Left forelimb (tissue), 1 donor: ENCODE measurements at regions not wholly inside any gene's neighbourhood (a gene's known extent, or its start where the extent isn't known, plus 50 kb on each side); places are given as distances from the start of the nearest gene placed in this dataset.

ENCODE experiments used
- DNase-seq: peaks from one replicate; pipeline ENCODE4 v3.0.0-alpha.2; 2018; ENCODE audit warnings: low spot score

DNA sequence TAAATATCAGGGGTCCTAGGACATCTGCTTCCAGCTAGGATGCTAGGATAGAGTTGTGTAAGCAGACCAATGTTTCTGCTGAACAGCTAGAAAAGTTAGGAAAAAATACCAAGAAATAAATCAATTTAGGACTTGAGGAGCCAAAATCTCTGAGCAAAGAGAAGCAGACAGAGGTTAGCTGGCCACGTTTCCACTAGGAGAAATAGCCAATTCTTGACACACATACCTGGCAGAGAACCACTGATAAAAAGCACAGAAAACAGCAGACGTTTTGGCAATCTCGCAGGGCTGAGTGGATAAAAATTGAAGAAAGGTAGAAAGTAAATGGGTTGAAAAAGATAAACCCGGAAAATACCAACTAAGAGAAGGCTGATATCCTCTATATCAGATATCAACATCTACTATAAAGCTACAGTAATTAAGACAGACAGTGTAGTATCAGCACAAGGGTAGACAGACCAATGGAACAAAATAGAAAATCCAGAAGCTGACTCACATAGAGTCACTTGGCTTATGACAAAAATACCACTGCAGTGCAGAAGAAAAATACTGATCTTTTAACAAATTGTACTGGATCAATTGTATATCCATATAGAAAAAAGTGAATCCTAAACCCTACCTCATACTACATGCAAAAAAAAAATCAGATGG, 306.1 kb upstream of the KLHL29 start:
- DNase-seq, result no peak

DNA sequence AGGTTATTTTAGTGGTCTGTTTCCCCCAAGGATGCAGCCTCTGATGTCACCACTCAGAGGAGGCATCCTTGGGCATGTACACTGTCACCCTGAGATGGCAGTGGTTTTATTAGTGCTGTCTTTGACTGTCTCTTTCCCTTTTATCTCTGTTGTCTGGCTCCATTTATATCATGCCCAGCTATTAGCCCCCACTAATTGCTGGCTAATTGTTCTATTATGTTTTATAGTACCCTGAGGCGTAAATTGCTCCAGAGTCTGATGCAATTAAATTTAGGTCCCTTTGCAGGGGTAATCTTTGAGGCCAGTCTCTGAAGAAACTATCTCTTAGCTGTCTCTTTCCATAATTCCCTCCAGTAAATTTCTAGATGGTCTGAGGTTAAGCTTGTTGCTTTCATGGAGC, 301.0 kb upstream of the KLHL29 start:
- DNase-seq, result no peak

DNA sequence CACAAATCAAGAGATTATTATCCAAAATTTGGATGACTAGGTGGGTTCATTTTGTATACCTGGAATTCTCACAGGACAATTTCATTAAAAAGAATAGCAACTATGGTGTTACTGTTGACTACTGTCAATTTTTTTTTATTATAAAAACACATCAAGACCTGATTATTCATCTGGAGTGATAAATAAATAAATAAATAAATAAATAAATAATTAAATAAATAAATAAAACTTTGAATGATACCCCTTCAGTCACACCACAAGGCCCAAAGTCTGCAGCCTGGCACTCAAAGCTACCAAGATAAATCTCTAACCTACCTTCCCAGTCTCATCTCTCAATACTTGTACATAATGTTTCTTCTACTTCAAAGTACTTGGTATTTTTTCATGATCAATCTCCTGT, 294.0 kb upstream of the KLHL29 start:
- no peak for DNase-seq

DNA sequence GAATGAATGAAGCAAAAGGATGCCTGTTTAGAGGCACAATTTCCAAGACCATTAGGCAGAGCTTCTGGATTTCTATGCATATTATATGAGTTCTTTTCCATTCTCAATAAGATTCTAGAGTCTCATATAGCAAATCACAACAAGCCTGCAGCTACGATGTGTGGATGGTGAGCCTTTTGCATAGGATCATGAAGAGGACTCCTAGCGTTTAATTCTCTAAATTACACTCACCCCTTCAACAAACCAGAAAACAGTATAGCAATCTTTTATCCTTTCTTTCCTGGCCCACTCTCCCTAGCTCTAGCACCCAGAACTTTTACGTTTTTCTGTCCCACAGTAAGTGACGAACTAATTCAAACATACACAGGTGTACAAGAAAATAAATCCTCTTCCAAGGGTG, 293.1 kb upstream of the KLHL29 start:
- no peak for DNase-seq

DNA sequence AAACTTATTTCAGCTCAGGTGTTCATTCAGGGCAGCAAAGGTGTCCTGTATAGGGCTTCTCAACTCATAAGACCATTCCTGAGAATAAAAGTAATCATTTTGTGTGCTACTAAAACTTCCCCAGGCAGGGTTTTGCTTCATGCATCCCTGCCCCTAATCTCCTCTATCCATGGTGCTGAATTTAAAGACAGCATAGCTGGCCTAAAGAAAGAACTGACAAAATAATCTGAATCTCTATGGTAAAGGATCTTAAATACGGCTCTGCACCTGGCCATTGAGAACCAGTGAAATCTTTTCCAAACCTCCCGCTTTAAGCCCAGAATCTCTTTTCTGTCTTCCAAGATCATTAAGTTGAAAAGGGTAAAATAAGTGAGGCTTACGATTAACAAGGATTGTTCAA, 292.1 kb upstream of the KLHL29 start:
- DNase-seq, result no peak

DNA sequence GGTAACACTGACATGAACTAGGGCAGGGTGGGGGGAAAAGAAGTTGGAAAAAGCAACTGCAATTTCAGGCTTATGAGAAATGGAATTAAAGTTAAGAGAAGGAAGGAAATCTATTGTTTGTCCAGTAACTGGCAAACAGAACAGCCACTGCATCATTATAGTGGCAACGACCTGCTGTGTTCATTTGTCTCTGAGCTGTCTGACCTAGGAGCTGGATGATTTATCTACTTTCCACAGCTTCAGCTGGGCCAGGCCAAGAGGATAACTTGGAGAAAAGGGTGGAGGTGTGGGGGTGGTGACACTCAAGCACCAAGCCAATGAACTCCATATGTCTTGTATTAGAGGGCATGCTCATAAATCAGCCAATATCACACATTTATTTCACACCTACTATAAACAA, 291.5 kb upstream of the KLHL29 start:
- no peak for DNase-seq

DNA sequence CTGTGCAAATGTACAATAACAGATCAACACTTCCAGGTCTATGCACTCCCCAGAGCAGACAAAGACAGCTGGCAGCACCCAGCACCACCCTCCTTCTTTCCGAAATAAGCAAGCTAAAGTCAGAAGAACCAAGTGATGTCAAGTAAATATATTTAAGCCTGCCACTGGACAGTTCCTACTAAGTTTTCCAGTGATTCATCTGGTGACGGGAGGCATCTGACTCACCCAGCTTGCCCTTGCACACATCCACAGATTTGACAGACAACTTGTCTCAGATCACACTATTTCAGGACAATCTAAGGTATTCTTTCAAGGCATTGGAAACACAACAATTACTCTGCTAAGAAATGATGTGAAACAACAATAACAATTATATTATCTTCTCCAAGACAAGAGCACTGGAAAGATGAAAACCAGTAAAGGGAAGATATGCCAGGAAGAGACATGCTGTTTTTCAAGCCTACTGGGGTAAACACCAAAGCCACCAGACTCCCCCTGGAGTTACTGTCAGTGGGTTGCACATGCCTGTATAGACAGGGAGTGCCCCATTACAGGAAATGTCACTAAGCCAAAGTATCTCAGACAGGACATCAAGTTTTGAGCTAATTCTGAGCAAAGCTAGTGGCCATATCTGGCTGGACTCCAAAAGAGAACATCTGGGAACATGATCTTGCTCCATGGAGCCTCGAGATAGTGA, 287.9 kb upstream of the KLHL29 start:
- no peak for DNase-seq

DNA sequence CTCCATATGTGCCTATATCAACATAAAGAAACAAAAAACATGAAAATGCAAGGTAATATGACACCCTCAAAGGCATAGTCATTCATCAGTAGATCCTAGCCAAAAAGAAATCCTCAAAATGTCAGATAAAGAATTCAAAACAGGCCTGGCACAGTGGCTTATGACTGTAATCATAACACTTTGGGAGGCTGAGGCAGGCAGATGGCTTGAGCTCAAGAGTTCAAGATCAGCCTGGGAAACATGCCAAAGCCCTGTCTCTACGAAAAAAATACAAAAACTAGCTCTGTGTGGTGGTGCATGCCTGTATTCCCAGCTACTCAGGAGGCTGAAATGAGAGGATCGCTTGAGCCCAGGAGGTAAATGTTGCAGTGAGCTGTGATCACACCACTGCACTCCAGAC, 284.6 kb upstream of the KLHL29 start:
- no peak for DNase-seq

DNA sequence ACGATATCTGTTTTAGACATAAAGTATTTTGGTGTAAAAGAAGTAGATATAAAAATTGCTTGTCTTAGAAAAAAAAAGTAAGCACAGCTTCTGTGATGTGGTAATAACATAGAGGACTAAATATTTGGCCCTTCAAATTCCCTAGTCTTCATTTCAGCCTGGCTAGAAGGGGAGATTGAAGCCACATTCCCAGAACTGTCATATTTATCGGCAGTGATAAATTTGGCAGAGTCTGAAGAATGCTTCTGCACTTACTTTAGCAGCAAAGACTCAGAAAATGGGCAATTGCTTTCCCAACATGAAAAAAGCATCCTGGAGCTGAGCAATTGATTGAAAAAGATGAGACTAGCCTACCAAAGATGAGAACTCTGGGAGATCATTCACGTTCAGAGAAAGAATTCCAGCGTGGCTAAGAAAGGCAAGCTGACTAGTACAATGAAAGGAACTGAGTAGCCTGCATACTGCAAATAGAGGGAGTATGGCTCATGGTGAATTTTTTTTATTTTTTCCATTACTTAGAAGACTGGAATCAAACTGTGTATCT, 278.7 kb upstream of the KLHL29 start:
- DNase-seq, result no peak

DNA sequence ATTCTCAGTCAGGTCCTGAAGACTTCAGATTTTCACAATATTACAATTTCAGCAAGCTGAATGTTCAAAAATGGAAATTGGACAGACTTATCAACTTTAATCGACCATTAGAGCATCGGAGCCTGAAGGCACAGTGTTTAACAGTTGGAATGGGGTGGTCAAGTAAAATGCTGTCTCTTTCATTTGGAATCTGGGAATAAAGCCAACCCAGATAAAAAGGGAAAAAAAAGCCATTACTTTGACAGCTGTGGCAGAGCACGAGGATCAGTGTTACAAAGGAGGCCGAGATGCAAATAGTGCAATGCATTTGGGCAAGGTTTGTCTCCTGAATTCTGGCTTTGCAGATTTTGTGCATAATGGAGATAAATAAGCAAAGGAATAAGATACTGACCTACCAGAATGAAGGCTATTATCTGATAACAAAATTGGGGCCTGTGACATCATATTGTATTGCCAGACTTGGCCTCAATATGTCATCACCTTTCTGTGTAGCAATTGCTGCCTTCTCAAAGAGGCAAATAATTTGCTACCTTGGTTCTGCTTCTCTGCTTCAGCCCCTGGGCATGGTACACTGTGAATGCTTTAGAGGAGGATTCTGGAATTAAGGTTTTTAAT, 277.5 kb upstream of the KLHL29 start:
- no peak for DNase-seq

DNA sequence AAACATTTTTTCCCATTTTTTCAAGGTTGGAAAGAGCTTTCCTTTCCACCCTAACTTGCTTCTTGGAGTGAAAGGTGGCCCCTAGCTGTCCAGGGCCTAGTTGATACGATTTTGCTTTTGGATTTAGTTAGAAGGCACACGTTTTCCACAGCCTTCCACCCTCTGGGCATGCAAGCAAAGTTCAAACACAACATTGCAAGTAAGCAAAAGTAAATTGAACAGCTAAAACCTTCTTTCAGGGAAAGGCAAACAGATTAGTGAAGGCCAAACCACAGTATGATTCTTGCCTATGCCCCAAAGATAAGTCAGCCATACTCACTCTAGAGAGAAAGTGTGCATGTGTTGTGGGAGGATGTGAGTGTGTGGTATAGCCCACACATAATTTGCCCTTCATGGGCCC, 273.7 kb upstream of the KLHL29 start:
- DNase-seq, result no peak

DNA sequence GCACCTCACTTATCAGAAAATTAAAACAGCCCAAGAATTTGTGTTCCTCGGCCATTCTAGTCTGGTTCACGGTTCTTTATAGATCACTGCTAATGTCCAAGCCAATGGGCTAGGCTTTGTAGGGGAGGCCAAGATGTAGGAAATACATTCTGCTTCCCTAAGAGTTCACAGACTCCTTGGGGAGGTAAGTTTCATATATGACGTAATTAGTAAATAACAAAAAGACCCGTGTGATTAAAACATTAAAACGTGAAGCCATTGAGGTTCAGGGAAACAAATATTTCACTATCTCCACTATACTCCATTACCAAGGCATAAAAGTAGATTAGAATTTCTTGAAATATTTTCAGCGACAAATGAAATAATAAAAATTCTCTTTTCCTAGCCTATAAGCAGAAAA, 272.5 kb upstream of the KLHL29 start:
- no peak for DNase-seq

DNA sequence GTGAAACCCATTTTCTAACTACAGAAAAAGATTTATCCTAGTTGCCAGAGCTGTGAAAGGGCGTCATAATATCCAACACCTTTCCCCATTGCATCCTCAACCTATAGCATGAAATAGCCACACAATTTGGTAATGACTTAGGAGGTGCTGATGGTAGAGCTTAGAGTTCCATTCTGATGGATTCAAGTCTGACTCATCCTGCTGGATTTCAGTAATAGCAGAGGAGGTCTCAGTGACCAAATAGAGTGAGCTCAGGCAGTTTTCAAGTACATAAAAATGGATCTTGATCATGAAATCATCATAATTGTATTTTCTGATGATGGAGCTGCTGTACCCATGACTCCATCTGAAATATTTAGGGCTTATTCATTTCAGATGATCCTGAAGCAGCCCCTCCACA, 270.7 kb upstream of the KLHL29 start:
- DNase-seq, result no peak

DNA sequence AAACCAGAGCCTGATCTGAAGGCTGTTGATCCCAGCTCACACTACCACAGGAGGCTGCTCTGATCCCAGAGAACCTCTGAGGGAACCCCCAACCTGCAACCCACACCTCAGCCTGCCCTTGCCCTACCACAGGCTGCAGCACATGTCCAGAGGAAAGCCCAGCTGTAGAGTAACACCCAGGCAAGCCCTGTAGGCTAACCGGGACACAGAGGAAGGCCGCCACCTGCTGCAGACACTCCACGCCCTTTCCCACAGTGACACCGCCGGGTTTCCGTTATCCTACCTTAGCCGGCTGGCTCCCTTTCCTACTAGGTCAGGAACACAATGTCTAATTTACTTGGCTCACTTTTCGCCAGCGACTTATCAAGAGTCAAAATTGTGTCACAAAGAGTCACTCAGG, 266.7 kb upstream of the KLHL29 start:
- DNase-seq, result no peak

DNA sequence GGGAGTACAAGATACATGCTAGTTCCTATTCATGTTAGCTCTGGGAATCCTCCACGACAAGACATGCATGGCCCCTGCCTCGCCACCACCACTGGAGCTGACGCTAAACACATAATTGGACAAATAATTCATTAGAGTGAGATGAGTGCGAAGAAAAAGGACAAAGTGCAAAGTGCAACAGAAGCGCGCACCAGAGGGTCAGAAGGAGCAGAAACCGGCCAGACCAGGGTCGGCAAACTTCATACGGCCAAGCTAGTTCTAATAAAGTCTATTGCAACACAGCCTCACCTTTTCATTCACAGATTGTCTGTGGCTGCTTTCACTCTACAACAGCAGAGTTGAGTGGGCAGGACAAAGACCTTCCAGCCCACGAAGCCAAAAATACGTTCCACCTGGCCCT, 266.1 kb upstream of the KLHL29 start:
- DNase-seq, result no peak

DNA sequence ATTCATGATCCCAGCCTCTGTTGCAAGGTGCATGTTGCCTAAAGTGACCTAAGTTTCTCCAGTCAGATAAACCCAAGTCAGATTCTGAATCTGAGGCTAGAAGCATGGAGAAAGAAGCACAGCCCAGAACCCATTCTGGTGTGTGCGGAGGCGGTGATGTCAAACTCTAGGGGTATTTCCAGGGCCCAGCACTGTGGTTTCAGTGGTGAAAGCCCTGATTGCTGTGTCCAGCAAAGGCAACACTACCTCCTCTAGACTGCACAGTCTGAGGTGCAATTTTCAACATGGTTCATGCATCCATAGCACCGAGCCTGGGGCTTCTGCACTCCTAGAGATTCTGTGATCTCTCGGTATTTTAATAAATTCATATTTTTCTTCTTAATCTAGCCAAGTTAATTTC, 264.8 kb upstream of the KLHL29 start:
- no peak for DNase-seq

DNA sequence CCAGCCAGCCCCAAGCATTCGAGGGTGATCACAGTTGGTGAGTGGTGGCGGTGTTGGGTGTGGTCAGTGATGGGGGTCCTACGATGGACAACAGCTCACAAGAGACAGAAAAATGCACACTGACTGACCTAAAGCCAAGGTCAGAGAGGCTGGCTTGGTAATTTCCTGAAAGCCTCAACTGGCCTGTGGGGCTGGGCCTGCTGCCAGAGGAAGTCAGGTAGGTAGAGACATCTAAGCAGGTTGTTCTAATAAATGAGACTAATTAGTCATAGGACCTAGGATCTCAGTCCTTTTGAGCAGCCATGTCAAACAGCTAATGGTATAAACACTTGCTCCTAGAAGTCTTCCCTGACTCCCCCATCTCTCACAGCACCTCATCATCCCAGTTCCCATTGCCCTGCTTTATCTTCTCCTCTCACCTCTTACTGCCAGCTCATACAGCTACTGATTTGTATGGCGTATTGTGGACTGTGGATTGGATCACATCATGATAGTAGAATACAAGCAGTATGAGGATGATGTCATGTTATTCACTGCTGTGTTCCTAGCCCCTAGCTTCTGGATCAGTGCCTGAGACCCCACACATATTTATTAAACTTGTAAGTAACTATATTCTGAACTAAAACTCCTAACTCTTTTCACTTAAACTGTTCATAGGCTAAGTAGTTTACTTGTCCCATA, 262.9 kb upstream of the KLHL29 start:
- no peak for DNase-seq

DNA sequence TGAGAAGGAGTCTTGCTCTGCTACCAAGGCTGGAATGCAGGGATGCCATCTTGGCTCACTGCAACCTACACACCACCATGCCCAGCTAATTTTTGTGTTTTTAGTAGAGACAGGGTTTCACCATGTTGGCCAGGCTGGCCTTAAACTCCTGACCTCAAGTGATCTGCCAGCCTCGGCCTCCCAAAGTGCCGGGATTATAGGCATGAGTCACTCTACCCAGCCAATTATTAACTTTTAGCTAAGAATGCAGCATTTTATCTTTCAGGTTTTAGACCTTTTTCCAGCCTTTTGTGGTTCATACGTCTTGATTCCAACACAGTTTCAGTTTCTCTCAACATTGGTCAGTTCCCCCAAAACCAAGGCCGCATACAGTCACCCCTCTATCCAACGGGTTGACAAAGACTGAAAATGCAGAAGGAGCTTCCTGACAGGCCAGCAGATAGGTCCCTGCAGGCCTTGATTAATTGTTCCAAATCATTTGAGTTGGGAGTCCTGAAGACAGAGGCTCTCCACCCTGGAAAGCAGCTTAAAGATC, 262.2 kb upstream of the KLHL29 start:
- DNase-seq, result no peak

DNA sequence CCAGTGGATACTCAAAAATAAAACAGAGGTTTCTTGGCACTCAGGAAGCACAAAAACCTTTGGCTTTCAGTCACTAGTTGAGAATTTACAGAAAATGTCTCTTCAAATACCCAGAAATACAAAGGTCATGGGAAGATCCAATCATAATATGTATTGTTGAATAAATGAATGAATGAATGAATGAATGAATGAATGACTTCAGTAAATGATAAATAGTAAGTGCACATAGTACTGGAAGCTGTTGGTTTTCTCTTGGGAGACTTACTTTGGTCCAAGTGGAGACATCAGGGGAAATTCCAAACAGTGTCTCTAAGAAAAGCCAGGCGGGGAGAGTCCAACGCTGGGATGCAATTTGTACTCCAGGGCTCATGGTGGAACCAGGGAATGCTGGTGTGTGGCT, 261.3 kb upstream of the KLHL29 start:
- no peak for DNase-seq

DNA sequence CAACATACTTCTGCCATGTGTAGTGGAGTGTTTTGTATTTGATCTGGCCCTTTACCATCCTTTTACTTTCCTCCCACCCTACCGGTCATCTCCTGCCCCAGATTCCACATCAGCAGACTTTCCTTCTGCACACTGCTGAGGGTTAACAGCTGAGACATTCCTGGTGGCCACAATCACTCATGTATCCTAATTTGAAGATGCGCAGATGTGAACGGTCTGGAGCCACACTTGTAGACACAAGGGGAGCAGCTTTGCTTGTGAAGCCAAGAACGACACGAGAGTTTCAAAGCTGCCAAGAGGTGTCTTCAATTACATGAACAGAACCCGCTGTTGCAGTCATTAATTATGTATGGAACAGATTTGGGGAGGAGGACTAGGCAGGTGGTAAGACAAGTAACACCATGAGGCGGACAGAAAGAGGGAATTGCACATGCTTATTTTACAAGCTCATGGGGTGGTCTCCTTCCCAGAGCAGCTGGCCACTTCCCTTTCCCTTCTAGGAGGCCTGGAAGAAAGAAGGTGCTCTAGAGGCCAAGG, 260.7 kb upstream of the KLHL29 start:
- no peak for DNase-seq

DNA sequence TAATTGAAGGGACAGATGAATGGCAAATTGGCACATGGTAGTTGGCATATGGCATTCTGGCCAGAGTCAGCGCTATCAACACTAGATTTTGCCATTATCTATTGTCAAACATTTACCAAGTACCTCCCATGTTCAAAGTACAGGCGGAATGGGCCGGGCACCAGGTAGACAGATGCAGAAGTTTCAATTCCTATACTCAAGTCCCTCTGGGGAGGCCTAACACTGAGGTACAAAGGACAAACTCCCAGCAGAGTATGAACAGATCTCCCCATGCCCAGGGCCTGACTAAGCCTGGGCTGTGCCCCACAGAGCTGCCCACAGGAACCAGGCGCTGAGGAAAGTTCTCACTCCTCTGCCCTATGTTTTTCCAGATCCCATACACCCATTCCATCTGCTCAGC, 257.5 kb upstream of the KLHL29 start:
- DNase-seq, result no peak

DNA sequence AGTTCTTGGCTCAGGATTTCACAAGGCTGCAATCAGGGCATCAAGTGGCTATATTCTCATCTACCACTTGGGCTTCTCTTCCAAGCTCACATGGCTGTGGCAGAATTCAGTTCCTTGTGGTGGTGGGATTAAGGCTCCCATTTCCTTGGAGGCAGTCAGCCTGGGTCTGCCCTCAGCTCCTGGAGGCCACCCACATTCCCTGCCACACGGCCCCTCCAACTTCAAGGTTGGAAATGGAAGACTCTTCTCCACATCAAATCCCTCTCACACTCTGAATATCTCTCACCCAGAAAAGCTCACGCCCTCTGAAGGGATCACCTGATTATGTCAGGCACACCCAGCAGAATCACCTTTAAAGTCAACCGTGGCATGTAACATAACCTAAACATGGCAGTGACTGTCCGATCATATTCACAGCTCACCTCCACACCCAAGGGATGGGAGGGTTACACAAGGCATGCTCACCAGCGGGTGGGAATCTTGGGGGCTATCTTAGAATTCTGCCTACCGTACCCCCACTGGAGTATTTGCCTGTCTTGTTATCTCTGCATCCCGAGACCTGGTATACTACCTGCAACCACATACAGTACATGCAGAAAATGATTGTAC, 256.2 kb upstream of the KLHL29 start:
- no peak for DNase-seq
